GM12878 (cell line): ENCODE measurements at regions not wholly inside any gene's neighbourhood (a gene's known extent, or its start where the extent isn't known, plus 50 kb on each side); places are given as distances from the start of the nearest gene placed in this dataset.

Experiments
- ATF2 ChIP-seq: IDR thresholded peaks from 2 replicates; pipeline ENCODE4 v1.6.1; 2012; ENCODE audit warnings: low read length, inconsistent platforms
- ATF7 ChIP-seq: fragments of 450-650 bp; IDR thresholded peaks from 2 replicates; pipeline ENCODE4 v1.6.1; 2016; ENCODE audit warnings: low read depth, mild to moderate bottlenecking
- BACH1 ChIP-seq: fragments of 450-650 bp; IDR thresholded peaks from 2 replicates; pipeline ENCODE4 v1.6.1; 2017; ENCODE audit warnings: mild to moderate bottlenecking, borderline replicate concordance
- BHLHE40 ChIP-seq, 2 experiments: fragments of 450-650 bp in 1 of 2; IDR thresholded peaks; 2 replicates each; pipeline ENCODE4 v1.6.1; 2011 to 2017; ENCODE audit warnings: low read depth in 2 of 2, borderline replicate concordance in 1 of 2, improper control_type of control experiment in 1 of 2, low read length in 1 of 2, mild to moderate bottlenecking in 1 of 2
- BMI1 ChIP-seq: fragments of 450-650 bp; IDR thresholded peaks from 2 replicates; pipeline ENCODE4 v1.6.1; 2016; ENCODE audit warnings: mild to moderate bottlenecking, moderate library complexity, borderline replicate concordance
- BRCA1 ChIP-seq: IDR thresholded peaks from 2 replicates; pipeline ENCODE4 v1.6.1; 2011; ENCODE audit warnings: low read depth, low read length, improper control_type of control experiment
- CEBPZ ChIP-seq: fragments of 150-350 bp; IDR thresholded peaks from 2 replicates; pipeline ENCODE4 v1.6.1; 2016; ENCODE audit warnings: low read depth, low read length
- EED ChIP-seq: sonication (generic); IDR thresholded peaks from 2 replicates; pipeline ENCODE4 v1.6.1; 2016; ENCODE audit warnings: antibody characterized with exemption, low read depth
- HDAC6 ChIP-seq: fragments of 200-600 bp; sonication (generic); IDR thresholded peaks from one replicate; pipeline ENCODE4 v1.8.0; 2017; ENCODE audit warnings: antibody characterized with exemption; ENCODE audit not compliant: unreplicated experiment
- IKZF1 ChIP-seq: fragments of 450-650 bp; conservative IDR thresholded peaks from 2 replicates; pipeline ENCODE4 v1.6.1; 2017; ENCODE audit warnings: antibody characterized with exemption, mild to moderate bottlenecking
- JUND ChIP-seq: IDR thresholded peaks from 2 replicates; pipeline ENCODE4 v1.6.1; 2012; ENCODE audit warnings: low read depth, mild to moderate bottlenecking, low read length, improper control_type of control experiment, moderate library complexity
- KAT2A ChIP-seq: conservative IDR thresholded peaks from 2 replicates; pipeline ENCODE4 v1.6.1; 2011; ENCODE audit warnings: low read depth, low read length; ENCODE audit not compliant: control insufficient read depth
- KDM1A ChIP-seq: fragments of 200-600 bp; sonication (generic); IDR thresholded peaks from 2 replicates; pipeline ENCODE4 v1.6.1; 2016; ENCODE audit warnings: borderline replicate concordance
- MTA2 ChIP-seq: fragments of 450-650 bp; IDR thresholded peaks from 2 replicates; pipeline ENCODE4 v1.6.1; 2016; ENCODE audit warnings: low read depth, mild to moderate bottlenecking, moderate library complexity
- MTA3 ChIP-seq: IDR thresholded peaks from 2 replicates; pipeline ENCODE4 v1.6.1; 2012; ENCODE audit warnings: low read length, inconsistent platforms, borderline replicate concordance
- NFIC ChIP-seq: IDR thresholded peaks from 2 replicates; pipeline ENCODE4 v1.6.1; 2012; ENCODE audit warnings: low read depth, mild to moderate bottlenecking, inconsistent platforms, low read length, moderate library complexity
- RB1 ChIP-seq: fragments of 450-650 bp; formaldehyde crosslinking; IDR thresholded peaks from 2 replicates; pipeline ENCODE4 v1.6.1; 2017; ENCODE audit warnings: mild to moderate bottlenecking, borderline replicate concordance
- SUZ12 ChIP-seq: fragments of 200-600 bp; sonication (generic); IDR thresholded peaks from one replicate; pipeline ENCODE4 v1.6.1; 2018; ENCODE audit warnings: antibody characterized with exemption, mild to moderate bottlenecking; ENCODE audit not compliant: unreplicated experiment
- USF2 ChIP-seq: IDR thresholded peaks from 2 replicates; pipeline ENCODE4 v1.6.1; 2011; ENCODE audit warnings: low read depth, low read length, improper control_type of control experiment, borderline replicate concordance
- ZNF207 ChIP-seq: fragments of 450-650 bp; IDR thresholded peaks from 2 replicates; pipeline ENCODE4 v1.6.1; 2014; ENCODE audit warnings: antibody characterized with exemption, mild to moderate bottlenecking, borderline replicate concordance
- ZNF687 ChIP-seq: fragments of 450-650 bp; IDR thresholded peaks from 2 replicates; pipeline ENCODE4 v1.6.1; 2017; ENCODE audit warnings: mild to moderate bottlenecking, moderate library complexity

GRCh38 chr6:113625850-113626249 lies 231.3 kb upstream of the MARCKS start (continued):
- TF ChIP-seq HDAC6 (no peak), ATF2 (peak; percentile 79), KAT2A (no peak), RB1 (no peak), JUND (peak; percentile 73; the same call in 1 of the 2 replicates), SUZ12 (no peak), NFIC (peak; percentile 93), ZNF687 (no peak), BHLHE40 (IDR thresholded peaks at IDR 0.05; ENCODE audit: borderline replicate concordance in 1 of 2, low read depth in 2 of 2, low read length in 1 of 2) (peak in 1 of 2 experiments; percentile 28; a peak in 1 of 4 replicates), USF2 (no peak), CEBPZ (no peak), MTA3 (peak; percentile 54; the same call in 1 of the 2 replicates), ZNF207 (no peak), IKZF1 (peak; percentile 7; the same call in 1 of the 2 replicates), EED (0 out of 2 replicates have a peak, but pooled peaks have one; percentile 39), ATF7 (peak; percentile 45; the same call in 1 of the 2 replicates), MTA2 (peak; percentile 91), BMI1 (peak; percentile 50; the same call in 1 of the 2 replicates), KDM1A (no peak), BRCA1 (no peak), BACH1 (peak; percentile 76; the same call in 1 of the 2 replicates)
